Smooth muscle cell (in vitro differentiated cells): ENCODE measurements at regions not wholly inside any gene's neighbourhood (a gene's known extent, or its start where the extent isn't known, plus 50 kb on each side); places are given as distances from the start of the nearest gene placed in this dataset.
"Not testable (repeated sequence)": the region's sequence is repeated elsewhere in the genome, so short reads cannot be mapped to it uniquely, and the experiment has no call there.

ENCODE experiments used
- DNase-seq: peaks from one replicate; lab custom pipeline; 2025; ENCODE audit not compliant: unreplicated experiment; lab: John Stamatoyannopoulos, UW
- H2AFZ ChIP-seq: fragments of 200-600 bp; sonication (generic); 2 replicates; pipeline ENCODE4 v1.6.0; 2016; ENCODE audit warnings: antibody characterized with exemption, low read depth, mild to moderate bottlenecking
- H3F3A ChIP-seq: fragments of 200-600 bp; sonication (generic); 2 replicates; pipeline ENCODE4 v1.6.0; 2017; ENCODE audit warnings: antibody characterized with exemption, low read depth
- H3K27ac ChIP-seq: fragments of 200-600 bp; sonication (generic); 2 replicates; pipeline ENCODE4 v1.5.1; 2016; ENCODE audit warnings: low read depth, mild to moderate bottlenecking
- H3K27me3 ChIP-seq: fragments of 200-600 bp; sonication (generic); 2 replicates; pipeline ENCODE4 v1.6.1; 2016; ENCODE audit warnings: low read depth, mild to moderate bottlenecking
- H3K36me3 ChIP-seq: fragments of 200-600 bp; sonication (generic); 2 replicates; pipeline ENCODE4 v1.5.1; 2016; ENCODE audit warnings: low read depth
- H3K4me1 ChIP-seq: fragments of 200-600 bp; sonication (generic); 2 replicates; pipeline ENCODE4 v1.5.1; 2016; ENCODE audit warnings: low read depth
- H3K4me2 ChIP-seq: fragments of 200-600 bp; sonication (generic); 2 replicates; pipeline ENCODE4 v1.6.0; 2016; ENCODE audit warnings: mild to moderate bottlenecking
- H3K4me3 ChIP-seq: fragments of 200-600 bp; sonication (generic); 2 replicates; pipeline ENCODE4 v1.5.1; 2016; ENCODE audit warnings: mild to moderate bottlenecking
- H3K79me2 ChIP-seq: fragments of 200-600 bp; sonication (generic); 2 replicates; pipeline ENCODE4 v1.6.0; 2016; ENCODE audit warnings: low read depth, mild to moderate bottlenecking
- H3K9ac ChIP-seq: fragments of 200-600 bp; sonication (generic); 2 replicates; pipeline ENCODE4 v1.6.0; 2016; ENCODE audit warnings: low read depth
- H3K9me3 ChIP-seq: fragments of 200-600 bp; sonication (generic); replicated peaks from 2 replicates; pipeline ENCODE4 v1.5.1; 2016; ENCODE audit warnings: low read depth
- H4K20me1 ChIP-seq: fragments of 200-600 bp; sonication (generic); 2 replicates; pipeline ENCODE4 v1.6.0; 2016; ENCODE audit warnings: low read depth
- CTCF ChIP-seq: fragments of 200-600 bp; sonication (generic); IDR thresholded peaks from 2 replicates; pipeline ENCODE4 v1.5.1; 2017; ENCODE audit warnings: borderline replicate concordance, mild to moderate bottlenecking, antibody characterized with exemption; ENCODE audit not compliant: insufficient read depth, poor library complexity, severe bottlenecking
- WGBS: methylation state at CpG from one replicate; pipeline ENCODE4 v1.1.7; 2016; ENCODE audit warnings: low lambda C conversion rate; 5-methylcytosine and 5-hydroxymethylcytosine counted together

- Histone ChIP-seq H4K20me1 (no peaks in the 10 kb centered on the region), H3K9me3 (peaks cover 8% of the 10 kb centered on the region), H3F3A (no peaks in the 10 kb centered on the region), H3K27me3 (no peaks in the 10 kb centered on the region), H3K36me3 (no peaks in the 10 kb centered on the region), H3K79me2 (no peaks in the 10 kb centered on the region), H3K4me2 (no peak overlapping the region), H2AFZ (no peak overlapping the region), H3K4me3 (no peak overlapping the region), H3K9ac (no peak overlapping the region), H3K4me1 (no peaks in the 10 kb centered on the region), H3K27ac (no peak overlapping the region)
- TF ChIP-seq CTCF: no peak
- DNase-seq: no peak
Measured at GRCh38 chr6:16894301-16894700, 133.0 kb upstream of the ATXN1 start.

- not testable (repeated sequence) for H3K4me3 ChIP-seq, H3K9ac ChIP-seq, H3K79me2 ChIP-seq, H3F3A ChIP-seq, H3K36me3 ChIP-seq, H2AFZ ChIP-seq, H3K9me3 ChIP-seq, H3K4me2 ChIP-seq, H3K4me1 ChIP-seq, H3K27ac ChIP-seq, H4K20me1 ChIP-seq, H3K27me3 ChIP-seq, DNase-seq
- WGBS: 61% methylated on average over 7 of the region's 7 CpGs
Measured at GRCh38 chr6:16891110-16891509, 129.8 kb upstream of the ATXN1 start.

GRCh38 chr6:16885411-16886160, 124.3 kb upstream of the ATXN1 start:
- no peaks in the 10 kb centered on the region for H3K36me3 ChIP-seq
- no peak overlapping the region for H3K27ac ChIP-seq
- no peak for DNase-seq
- H3K9ac ChIP-seq: no peak overlapping the region
- no peak overlapping the region for H3K4me3 ChIP-seq
- no peaks in the 10 kb centered on the region for H3K79me2 ChIP-seq
- WGBS: 29% methylated on average over 4 of the region's 4 CpGs
- no peak overlapping the region for H3K4me2 ChIP-seq
- H3K9me3 ChIP-seq: no peaks in the 10 kb centered on the region
- H3K27me3 ChIP-seq: no peaks in the 10 kb centered on the region
- H2AFZ ChIP-seq: peak overlapping the region; percentile 5
- H3F3A ChIP-seq: no peaks in the 10 kb centered on the region
- no peaks in the 10 kb centered on the region for H4K20me1 ChIP-seq
- TF ChIP-seq CTCF: no peak
- no peaks in the 10 kb centered on the region for H3K4me1 ChIP-seq

GRCh38 chr6:16884526-16884925, 123.3 kb upstream of the ATXN1 start:
- 93% methylated on average over 1 of the region's 1 CpG for WGBS
- no peak for TF ChIP-seq CTCF
- no peaks in the 10 kb centered on the region for H4K20me1 ChIP-seq
- H3K4me1 ChIP-seq: no peaks in the 10 kb centered on the region
- no peak for DNase-seq
- H3K9ac ChIP-seq: no peak overlapping the region
- H3K79me2 ChIP-seq: no peaks in the 10 kb centered on the region
- H3K27ac ChIP-seq: no peak overlapping the region
- no peaks in the 10 kb centered on the region for H3K9me3 ChIP-seq
- H3K4me3 ChIP-seq: no peak overlapping the region
- H3K27me3 ChIP-seq: no peaks in the 10 kb centered on the region
- H2AFZ ChIP-seq: no peak overlapping the region
- no peak overlapping the region for H3K4me2 ChIP-seq
- no peaks in the 10 kb centered on the region for H3F3A ChIP-seq
- no peaks in the 10 kb centered on the region for H3K36me3 ChIP-seq
